ENCODE measurements at regions not wholly inside any gene's neighbourhood (a gene's known extent, or its start where the extent isn't known, plus 50 kb on each side); places are given as distances from the start of the nearest gene placed in this dataset.
A peak's percentile ranks its signal among the peaks of the same experiment; 100 is the strongest.

DNA sequence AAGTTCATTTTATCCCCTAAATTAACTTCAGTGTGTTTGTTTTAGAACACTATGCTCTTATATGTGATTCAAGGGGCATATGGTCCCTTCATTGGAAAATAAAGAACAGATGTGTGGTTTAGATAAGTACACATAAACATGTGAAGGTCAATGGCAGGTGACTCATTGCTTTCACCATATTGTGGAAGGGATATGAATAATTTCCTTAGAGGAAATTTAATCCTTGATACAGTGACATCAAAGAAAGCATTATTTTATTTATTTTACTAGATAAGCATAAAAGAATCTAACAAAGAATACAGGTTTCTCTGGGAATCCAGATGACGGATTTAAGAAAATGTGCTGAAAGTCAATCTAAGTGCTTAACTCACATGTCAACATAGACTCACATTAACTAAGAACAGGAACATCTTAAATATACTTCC, 373.5 kb downstream of the KCTD12 start:
- Histone ChIP-seq H3K27me3 (ENCODE audit: low read depth) (no peaks in the 10 kb centered on the region), H3K4me1 (peaks cover 23% of the 10 kb centered on the region), H3K36me3 (no peaks in the 10 kb centered on the region), H3K4me3 (no peak overlapping the region), H3K27ac (replicated peaks) (peak overlapping the region; percentile 52), H3K9me3 (replicated peaks) (no peaks in the 10 kb centered on the region)
- no peak for DNase-seq
- intact Hi-C loops (cut with micrococcal nuclease): no loop called here
- TF ChIP-seq, protein P1, sequence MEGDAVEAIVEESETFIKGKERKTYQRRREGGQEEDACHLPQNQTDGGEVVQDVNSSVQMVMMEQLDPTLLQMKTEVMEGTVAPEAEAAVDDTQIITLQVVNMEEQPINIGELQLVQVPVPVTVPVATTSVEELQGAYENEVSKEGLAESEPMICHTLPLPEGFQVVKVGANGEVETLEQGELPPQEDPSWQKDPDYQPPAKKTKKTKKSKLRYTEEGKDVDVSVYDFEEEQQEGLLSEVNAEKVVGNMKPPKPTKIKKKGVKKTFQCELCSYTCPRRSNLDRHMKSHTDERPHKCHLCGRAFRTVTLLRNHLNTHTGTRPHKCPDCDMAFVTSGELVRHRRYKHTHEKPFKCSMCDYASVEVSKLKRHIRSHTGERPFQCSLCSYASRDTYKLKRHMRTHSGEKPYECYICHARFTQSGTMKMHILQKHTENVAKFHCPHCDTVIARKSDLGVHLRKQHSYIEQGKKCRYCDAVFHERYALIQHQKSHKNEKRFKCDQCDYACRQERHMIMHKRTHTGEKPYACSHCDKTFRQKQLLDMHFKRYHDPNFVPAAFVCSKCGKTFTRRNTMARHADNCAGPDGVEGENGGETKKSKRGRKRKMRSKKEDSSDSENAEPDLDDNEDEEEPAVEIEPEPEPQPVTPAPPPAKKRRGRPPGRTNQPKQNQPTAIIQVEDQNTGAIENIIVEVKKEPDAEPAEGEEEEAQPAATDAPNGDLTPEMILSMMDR (IDR thresholded peaks at IDR 0.05; ENCODE audit: borderline replicate concordance): no peak

DNA sequence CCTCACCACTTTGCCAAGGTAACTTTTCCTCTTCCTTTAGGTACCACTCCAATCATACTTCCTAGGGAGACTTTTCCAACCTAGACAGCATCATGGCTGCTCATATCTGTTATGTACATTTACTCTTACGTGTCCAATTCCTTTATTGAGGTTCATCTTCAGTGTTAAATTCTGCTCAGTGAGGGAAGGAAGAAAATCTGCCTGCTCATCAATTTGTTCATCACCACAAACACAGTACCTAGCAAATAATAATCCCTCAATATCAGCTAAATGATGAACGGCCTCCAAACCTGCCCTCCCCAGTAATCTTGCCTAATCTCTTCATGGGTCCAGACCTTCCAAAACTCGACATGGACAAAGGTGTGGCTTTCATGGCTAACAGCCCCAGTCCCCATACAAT, 380.8 kb downstream of the KCTD12 start:
- Histone ChIP-seq H3K36me3 (no peaks in the 10 kb centered on the region), H3K4me1 (no peaks in the 10 kb centered on the region), H3K27ac (replicated peaks) (no peak overlapping the region), H3K27me3 (ENCODE audit: low read depth) (no peaks in the 10 kb centered on the region), H3K4me3 (no peak overlapping the region), H3K9me3 (replicated peaks) (no peaks in the 10 kb centered on the region)
- no peak for DNase-seq
- TF ChIP-seq, protein P1 (IDR thresholded peaks at IDR 0.05; ENCODE audit: borderline replicate concordance): no peak
- intact Hi-C loops (cut with micrococcal nuclease): no loop called here

DNA sequence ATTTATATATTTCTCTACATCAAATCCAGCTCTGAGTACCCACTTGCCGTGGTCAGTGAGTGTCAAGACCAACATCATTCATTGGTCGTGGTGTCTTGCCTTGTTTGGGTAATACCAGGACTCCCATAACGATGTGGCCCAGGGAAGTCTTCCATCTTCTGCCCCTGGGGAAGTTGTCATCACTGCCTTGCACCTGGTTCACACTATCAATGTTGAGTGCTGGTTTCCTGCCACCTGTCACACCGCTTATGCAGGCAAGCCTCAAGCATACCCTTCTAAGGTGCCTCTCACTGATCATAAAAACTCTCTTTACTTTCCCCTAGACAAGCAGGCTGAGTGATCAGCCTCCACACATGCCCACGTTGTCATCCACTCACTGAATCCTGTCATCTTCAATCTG, 382.4 kb downstream of the KCTD12 start:
- Histone ChIP-seq H3K27ac (replicated peaks) (no peak overlapping the region), H3K4me1 (no peaks in the 10 kb centered on the region), H3K9me3 (replicated peaks) (no peaks in the 10 kb centered on the region), H3K27me3 (ENCODE audit: low read depth) (no peaks in the 10 kb centered on the region), H3K4me3 (no peak overlapping the region), H3K36me3 (no peaks in the 10 kb centered on the region)
- DNase-seq: no peak
- TF ChIP-seq, protein P1 (IDR thresholded peaks at IDR 0.05; ENCODE audit: borderline replicate concordance): no peak
- intact Hi-C loops (cut with micrococcal nuclease): no loop called here

DNA sequence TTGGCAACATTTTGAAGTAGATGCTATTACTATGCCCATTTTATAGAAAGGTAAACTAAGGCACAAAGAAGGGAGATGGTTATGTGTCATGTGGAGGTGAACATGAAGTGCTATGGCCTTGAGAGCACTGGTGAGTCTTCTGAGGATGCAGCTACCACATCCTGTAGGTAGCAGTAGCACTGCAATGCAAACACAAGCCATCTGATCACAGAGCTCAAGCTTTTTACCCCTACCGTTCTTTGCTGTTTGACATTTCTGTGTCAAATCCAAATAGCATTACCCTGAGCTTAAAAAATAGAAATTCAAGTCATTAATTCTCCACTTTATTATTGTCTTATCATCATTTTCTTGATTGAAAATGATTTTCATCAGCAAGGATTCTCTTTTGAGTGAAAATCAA, 382.9 kb downstream of the KCTD12 start:
- H3K9me3 ChIP-seq (replicated peaks): no peaks in the 10 kb centered on the region
- TF ChIP-seq, protein P1 (IDR thresholded peaks at IDR 0.05; ENCODE audit: borderline replicate concordance): no peak
- H3K27me3 ChIP-seq (ENCODE audit: low read depth): no peaks in the 10 kb centered on the region
- no peak overlapping the region for H3K4me3 ChIP-seq
- intact Hi-C loops (cut with micrococcal nuclease): no loop called here
- no peaks in the 10 kb centered on the region for H3K36me3 ChIP-seq
- H3K27ac ChIP-seq (replicated peaks): no peak overlapping the region
- no peak for DNase-seq
- no peaks in the 10 kb centered on the region for H3K4me1 ChIP-seq

DNA sequence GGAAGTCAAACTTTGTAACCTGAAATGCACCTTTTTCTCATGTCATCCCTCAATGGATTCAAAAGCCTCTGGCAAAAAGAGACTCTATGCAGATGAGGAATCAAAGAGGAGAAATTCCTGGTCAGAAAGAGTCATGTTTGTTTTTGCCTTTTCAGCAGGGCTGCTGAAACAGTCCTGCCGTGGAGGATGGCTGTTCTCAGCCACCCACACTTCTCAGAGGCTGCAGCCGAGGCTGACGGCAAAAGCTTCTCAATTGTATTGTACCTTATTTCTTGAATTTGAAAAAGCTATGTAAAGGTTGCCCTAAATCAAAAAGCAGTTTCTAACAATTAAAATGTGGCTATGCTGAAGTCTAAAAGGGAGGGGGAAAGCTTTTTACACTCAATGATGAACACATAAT, 385.3 kb downstream of the KCTD12 start:
- no peaks in the 10 kb centered on the region for H3K4me1 ChIP-seq
- no peaks in the 10 kb centered on the region for H3K27me3 ChIP-seq (ENCODE audit: low read depth)
- intact Hi-C loops (cut with micrococcal nuclease): no loop called here
- no peak overlapping the region for H3K4me3 ChIP-seq
- no peak overlapping the region for H3K27ac ChIP-seq (replicated peaks)
- TF ChIP-seq, protein P1 (IDR thresholded peaks at IDR 0.05; ENCODE audit: borderline replicate concordance): no peak
- H3K36me3 ChIP-seq: no peaks in the 10 kb centered on the region
- no peak for DNase-seq
- no peaks in the 10 kb centered on the region for H3K9me3 ChIP-seq (replicated peaks)

DNA sequence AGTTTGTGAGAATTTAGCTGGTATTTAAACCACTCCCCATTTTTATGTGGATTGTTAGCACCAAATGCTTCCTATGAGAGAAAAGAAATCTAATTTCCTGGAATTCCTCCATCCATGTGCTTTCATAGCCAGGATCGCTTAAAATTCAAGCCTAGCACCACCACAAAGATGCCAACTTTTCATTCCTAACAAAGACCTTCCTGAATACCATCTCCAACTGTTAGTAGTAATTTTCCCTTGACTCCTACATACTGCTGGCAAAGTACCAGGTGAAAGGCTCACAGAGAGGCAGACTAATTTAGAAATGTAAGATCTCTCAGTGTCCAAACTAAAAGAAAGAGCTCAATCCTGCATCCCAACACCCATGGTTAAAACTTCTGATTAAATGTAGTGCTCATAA, 386.3 kb downstream of the KCTD12 start:
- no peaks in the 10 kb centered on the region for H3K27me3 ChIP-seq (ENCODE audit: low read depth)
- TF ChIP-seq, protein P1 (IDR thresholded peaks at IDR 0.05; ENCODE audit: borderline replicate concordance): no peak
- intact Hi-C loops (cut with micrococcal nuclease): no loop called here

More for the DNA sequence above, 386.3 kb downstream of the KCTD12 start:
- H3K27ac ChIP-seq (replicated peaks): no peak overlapping the region
- H3K4me1 ChIP-seq: no peaks in the 10 kb centered on the region
- no peak overlapping the region for H3K4me3 ChIP-seq
- no peak for DNase-seq
- H3K9me3 ChIP-seq (replicated peaks): no peaks in the 10 kb centered on the region
- no peaks in the 10 kb centered on the region for H3K36me3 ChIP-seq

All from left ventricle myocardium inferior (tissue), 1 donor.